ENCODE measurements at regions not wholly inside any gene's neighbourhood (a gene's known extent, or its start where the extent isn't known, plus 50 kb on each side); places are given as distances from the start of the nearest gene placed in this dataset.

DNA sequence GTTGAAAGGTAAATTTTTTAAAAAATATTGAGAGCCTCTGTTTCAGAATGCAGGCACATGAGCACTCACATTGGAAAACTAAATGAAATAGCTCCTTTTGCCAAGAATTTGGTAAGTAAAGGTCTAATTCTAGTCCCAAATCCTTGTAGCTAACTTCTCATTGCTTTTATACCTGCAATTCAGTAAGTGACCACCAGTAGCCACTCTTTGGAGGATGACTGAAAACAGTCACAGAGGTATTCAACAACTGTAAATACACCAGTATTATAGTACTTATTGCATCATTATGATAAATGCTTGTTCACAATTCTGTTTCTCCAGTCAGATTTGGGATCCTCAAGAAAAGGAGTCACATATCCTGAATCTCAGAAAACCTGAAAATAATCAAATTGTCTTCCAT is 562.4 kb upstream of the CDH11 start:
- Mint-ChIP-seq H3K27me3 (no peaks in the 10 kb centered on the region), H3K27ac (no peak overlapping the region), H3K4me3 (no peak overlapping the region), H3K9me3 (peaks cover 0 to 31% (median 9%) of the 10 kb centered on the region in 7 donors), H3K36me3 (no peaks in the 10 kb centered on the region), H3K4me1 (no peaks in the 10 kb centered on the region)
- ATAC-seq (ENCODE audit: low read depth in 2 of 2) (no peak), DNase-seq (no peak)

DNA sequence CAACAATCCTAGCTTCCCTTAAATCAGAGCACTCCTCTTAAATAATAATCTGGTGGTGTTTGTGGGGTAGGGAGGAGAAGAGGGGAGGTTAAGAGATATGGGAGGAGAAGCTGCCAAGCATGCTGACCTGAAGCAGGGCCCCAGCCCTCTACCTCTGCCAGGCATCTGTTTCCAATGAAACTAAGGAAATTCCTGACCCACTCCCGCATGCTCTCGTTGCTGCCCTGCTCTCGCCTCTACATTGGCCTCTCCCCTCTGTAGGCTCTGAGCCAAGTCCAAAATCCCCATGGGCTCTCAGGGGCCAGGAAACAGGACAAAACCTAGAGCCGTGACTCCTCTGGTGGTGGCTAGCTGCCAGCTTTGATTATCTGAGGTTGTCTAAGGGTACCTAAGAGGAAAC is 559.5 kb upstream of the CDH11 start:
- H3K4me3 Mint-ChIP-seq = no peak overlapping the region

DNA sequence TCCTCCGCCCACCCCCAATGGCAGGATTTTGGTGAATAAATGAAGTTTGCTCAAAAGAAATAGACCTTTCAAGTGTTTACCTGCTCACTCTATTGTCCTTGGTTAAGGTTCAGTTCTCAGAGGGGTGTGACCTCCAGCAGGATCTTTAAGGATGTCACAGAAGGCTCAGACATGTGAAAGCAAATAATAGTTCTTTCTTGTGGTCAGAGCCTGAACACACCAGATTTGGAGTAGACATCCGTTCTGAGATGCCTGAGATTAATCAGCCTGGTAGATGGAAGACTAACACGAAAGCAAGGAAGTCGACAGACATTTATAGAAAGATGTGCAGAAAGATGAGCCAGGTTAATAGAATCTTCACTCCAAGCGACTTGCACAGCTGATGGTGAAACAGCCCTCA is 557.9 kb upstream of the CDH11 start:
- ATAC-seq (ENCODE audit: low read depth in 2 of 2) (no peak), DNase-seq (no peak)
- Mint-ChIP-seq H3K27ac (no peak overlapping the region), H3K9me3 (peaks cover 0 to 23% (median 6%) of the 10 kb centered on the region in 7 donors), H3K27me3 (no peaks in the 10 kb centered on the region), H3K36me3 (no peaks in the 10 kb centered on the region), H3K4me1 (no peaks in the 10 kb centered on the region), H3K4me3 (no peak overlapping the region)

More for the DNA sequence above, 559.5 kb upstream of the CDH11 start:
- no peak for DNase-seq
- Mint-ChIP-seq H3K36me3 (no peaks in the 10 kb centered on the region), H3K27ac (no peak overlapping the region), H3K4me1 (no peaks in the 10 kb centered on the region), H3K27me3 (no peaks in the 10 kb centered on the region), H3K9me3 (peaks cover 0 to 27% (median 6%) of the 10 kb centered on the region in 7 donors)
- ATAC-seq (ENCODE audit: low read depth in 2 of 2) = no peak

DNA sequence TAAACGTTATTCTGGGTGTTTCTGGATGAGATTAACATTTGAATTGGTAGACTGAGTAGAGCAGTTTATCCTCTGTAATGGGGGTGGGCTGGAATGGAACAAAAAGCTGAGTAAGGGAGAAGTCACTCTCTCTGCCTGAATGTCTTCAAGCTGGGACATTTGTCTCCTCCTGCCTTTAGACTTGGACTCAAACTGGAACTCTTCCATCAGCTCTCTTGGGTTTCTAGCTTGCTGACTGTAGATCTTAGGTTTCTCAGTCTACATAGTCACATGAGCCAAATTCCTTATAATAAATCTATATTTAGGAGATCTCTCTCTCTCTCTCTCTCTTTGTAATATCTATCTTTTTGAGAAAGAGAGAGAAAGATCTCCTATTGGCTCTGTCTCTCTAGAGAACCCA is 553.3 kb upstream of the CDH11 start:
- Mint-ChIP-seq H3K9me3 (peaks cover 0 to 13% (median 5%) of the 10 kb centered on the region in 7 donors), H3K4me1 (no peaks in the 10 kb centered on the region), H3K36me3 (no peaks in the 10 kb centered on the region), H3K4me3 (no peak overlapping the region), H3K27me3 (no peaks in the 10 kb centered on the region), H3K27ac (no peak overlapping the region)
- no peak for DNase-seq
- ATAC-seq (ENCODE audit: low read depth in 2 of 2) = no peak

DNA sequence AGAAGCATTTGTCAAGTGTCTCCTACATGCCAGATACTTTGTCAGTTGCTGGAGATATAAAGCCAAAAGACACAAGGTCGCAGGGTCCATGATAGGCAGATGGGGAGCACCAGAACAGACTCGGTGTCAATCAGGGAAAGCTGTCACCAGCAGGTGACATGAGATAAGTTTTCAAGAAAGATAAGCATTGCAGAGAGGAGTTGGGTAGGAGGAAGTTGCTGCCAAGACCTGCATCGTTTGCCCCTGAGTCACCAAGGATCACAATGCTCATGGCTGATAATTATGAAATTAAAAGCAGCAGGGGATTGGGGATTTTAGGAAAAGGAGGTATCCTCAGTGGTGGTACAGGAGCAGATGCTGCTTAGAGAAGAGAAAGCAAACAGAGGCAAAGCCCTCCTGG is 551.1 kb upstream of the CDH11 start:
- DNase-seq (no peak), ATAC-seq (ENCODE audit: low read depth in 2 of 2) (no peak)
- Mint-ChIP-seq H3K4me1 (no peaks in the 10 kb centered on the region), H3K9me3 (peaks cover 0 to 13% (median 2%) of the 10 kb centered on the region in 7 donors), H3K4me3 (no peak overlapping the region), H3K36me3 (no peaks in the 10 kb centered on the region), H3K27ac (no peak overlapping the region), H3K27me3 (no peaks in the 10 kb centered on the region)

DNA sequence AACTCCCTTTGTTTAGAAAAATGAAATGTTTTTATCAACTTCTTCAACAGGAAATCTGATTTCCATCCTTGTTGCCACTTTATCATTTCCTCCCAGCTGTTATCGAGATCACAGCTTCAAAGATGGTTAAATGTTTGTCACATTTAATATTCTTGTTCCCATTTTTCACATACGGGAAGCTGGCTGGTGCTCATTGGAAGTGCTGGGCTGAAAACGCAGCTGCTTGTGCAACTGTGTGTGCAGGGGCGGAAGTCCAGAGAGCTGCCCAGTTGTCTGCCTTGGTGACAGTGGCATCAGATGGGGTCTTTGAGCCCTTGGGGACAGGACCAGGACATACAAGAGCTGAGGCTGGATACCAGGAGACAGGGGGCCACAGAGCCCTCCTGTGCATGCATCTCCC is 549.2 kb upstream of the CDH11 start:
- DNase-seq (no peak), ATAC-seq (ENCODE audit: low read depth in 2 of 2) (no peak)
- no peaks in the 10 kb centered on the region for H3K36me3 Mint-ChIP-seq
- H3K9me3 Mint-ChIP-seq = peaks cover 0 to 13% (median 2%) of the 10 kb centered on the region in 7 donors
- peak overlapping the region in 1 of 8 donors; percentile 13 for H3K4me3 Mint-ChIP-seq
- no peaks in the 10 kb centered on the region for H3K4me1 Mint-ChIP-seq
- no peak overlapping the region for H3K27ac Mint-ChIP-seq
- no peaks in the 10 kb centered on the region for H3K27me3 Mint-ChIP-seq

DNA sequence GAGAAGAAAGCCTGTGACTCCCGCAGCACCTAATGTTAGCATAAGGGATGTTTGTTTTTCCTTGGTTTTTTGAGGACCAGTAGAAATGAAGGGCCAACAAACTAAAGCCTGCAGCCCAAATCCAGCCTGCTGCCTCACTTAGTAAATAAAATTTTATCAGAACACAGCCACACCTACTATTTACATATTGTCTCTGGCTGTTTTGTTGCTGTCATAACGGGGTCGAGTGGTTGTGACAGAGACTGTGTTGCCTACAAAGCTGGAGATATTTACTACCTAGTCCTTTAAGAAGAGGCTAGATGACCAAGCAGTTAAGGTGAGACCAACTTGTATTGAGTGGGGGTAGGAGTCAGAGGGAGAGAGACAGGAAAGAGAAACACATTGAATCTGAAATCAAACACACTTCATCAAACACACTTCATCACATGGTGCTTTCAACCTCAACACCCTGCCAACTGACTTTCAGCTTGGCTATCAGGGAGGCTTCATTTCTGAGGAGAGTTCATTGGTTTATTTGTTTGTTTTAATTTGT is 546.3 kb upstream of the CDH11 start:
- ATAC-seq (ENCODE audit: low read depth in 2 of 2) (no peak), DNase-seq (no peak)
- peaks cover 0 to 25% (median 1%) of the 10 kb centered on the region in 7 donors for H3K9me3 Mint-ChIP-seq
- no peak overlapping the region for H3K4me3 Mint-ChIP-seq
- H3K36me3 Mint-ChIP-seq = no peaks in the 10 kb centered on the region
- H3K27me3 Mint-ChIP-seq = no peaks in the 10 kb centered on the region
- no peak overlapping the region for H3K27ac Mint-ChIP-seq
- no peaks in the 10 kb centered on the region for H3K4me1 Mint-ChIP-seq

DNA sequence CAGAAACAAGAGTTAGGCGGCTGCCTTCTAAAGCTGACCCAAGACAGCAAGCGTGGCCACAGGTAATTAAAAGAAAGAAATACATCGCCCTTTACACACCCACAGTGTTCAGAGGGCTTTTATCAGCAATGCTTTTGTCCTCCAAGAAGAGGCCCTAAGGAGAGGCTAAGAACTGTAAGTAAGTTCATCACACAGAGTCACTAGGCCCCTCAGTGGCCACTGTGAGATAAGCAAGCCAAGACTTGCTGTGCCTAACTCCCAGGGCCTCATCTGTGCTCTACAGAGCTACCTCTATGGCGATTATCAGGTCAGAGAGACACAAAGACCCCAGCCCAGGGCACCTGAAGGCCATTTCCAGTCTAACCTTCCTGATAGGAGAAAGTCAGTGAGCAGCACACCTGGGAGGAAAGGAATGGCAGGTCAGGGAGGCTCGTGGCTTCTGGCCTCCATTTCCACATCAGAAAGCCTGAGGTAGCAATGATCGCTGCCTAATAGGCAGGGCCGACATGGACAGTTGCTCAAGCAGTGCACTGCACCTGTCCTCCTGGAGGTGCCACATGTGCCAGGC is 545.2 kb upstream of the CDH11 start:
- Mint-ChIP-seq H3K27ac (no peak overlapping the region), H3K36me3 (no peaks in the 10 kb centered on the region)

DNA sequence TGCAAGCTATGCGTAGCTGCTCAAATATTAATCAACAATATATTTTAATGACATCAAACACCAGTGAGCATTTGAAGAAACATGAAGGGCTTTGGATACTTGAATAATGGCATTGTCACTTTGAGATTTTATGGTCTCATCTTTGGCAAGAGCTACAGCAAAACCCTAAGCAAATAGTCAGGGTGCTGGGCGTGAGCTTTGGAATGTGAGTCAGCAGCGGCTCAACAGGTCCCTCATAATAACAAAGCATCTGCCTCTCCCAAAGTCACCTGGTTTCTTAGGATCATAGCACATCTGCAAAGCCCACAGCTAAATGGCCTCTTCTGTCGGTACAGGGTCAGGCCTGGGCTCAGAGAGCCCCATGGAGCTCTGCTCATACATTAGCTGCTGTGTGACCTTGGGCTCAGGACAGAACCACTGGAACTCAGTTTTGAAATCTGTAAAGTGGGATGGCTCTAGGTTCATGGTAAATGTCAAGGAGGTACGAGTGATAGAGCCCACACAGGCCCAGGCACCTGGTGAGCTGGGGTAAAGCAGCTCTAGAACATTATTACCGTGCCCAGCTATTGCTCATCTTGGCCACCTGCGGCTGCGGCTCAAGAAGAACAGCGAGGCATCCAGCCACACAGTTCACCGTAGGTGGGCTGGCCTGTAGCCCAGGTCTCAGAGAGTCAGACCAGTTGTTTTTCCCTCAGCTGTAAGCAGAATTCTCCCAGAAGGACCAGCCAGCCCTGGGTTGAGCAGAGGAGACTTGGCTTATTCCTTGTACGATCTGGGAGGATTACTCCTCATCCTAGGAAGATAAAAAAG is 544.5 kb upstream of the CDH11 start:
- Mint-ChIP-seq H3K27ac (peak overlapping the region in 1 of 6 donors; percentile 73), H3K36me3 (no peaks in the 10 kb centered on the region), H3K9me3 (peaks cover 0 to 12% (median 0%) of the 10 kb centered on the region in 7 donors), H3K27me3 (no peaks in the 10 kb centered on the region), H3K4me3 (no peak overlapping the region), H3K4me1 (no peaks in the 10 kb centered on the region)
- DNase-seq (no peak), ATAC-seq (ENCODE audit: low read depth in 2 of 2) (no peak)

More for the DNA sequence above, 545.2 kb upstream of the CDH11 start:
- Mint-ChIP-seq H3K4me1 (no peaks in the 10 kb centered on the region), H3K9me3 (peaks cover 0 to 16% (median 0%) of the 10 kb centered on the region in 7 donors), H3K4me3 (no peak overlapping the region), H3K27me3 (no peaks in the 10 kb centered on the region)
- DNase-seq (no peak), ATAC-seq (ENCODE audit: low read depth in 2 of 2) (no peak)

DNA sequence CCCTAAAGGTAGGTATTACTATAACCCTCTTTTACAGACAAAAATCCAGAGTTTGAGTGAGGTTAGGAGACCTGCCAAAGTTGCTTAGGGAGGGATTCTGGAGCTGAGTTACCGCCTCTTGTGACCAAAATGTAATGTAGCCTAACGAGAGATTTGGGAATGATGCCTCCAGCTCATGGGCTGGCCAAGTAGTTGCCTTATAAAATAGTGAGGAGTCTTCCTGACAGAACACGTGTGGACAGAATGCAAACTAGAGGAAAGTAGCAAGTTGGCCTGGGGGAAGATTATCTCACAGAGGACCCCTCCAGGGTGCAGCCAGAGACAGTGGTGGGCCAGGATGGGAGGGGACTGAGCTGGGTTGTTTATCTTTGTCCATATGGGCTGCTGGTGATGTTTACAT is 543.7 kb upstream of the CDH11 start:
- no peak for ATAC-seq (ENCODE audit: low read depth in 2 of 2)
- H3K27me3 Mint-ChIP-seq = peaks cover 0 to 6% (median 0%) of the 10 kb centered on the region in 3 donors
- peaks cover 0 to 12% (median 0%) of the 10 kb centered on the region in 7 donors for H3K9me3 Mint-ChIP-seq
- H3K4me3 Mint-ChIP-seq = no peak overlapping the region
- H3K36me3 Mint-ChIP-seq = no peaks in the 10 kb centered on the region
- no peaks in the 10 kb centered on the region for H3K4me1 Mint-ChIP-seq
- H3K27ac Mint-ChIP-seq = no peak overlapping the region
- DNase-seq = no peak

DNA sequence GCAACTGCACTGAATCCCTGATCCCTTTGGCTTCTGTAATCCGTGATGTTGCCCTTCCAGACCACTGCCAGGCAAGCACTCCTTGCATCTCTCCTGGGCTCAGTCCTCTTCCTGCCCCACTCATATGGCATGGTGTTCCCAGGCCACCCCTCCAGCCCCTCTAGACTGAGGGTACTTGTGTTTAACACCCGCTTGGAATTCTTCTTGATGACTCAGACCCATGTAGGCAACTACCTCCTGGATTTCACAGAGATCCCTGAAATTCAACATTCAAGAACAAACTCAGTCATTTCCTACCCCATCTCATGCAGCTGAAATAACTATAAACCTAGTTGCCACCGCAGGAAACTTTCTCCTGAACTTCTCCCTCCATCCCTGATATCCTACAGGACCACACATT is 541.9 kb upstream of the CDH11 start:
- Mint-ChIP-seq H3K4me1 (no peaks in the 10 kb centered on the region), H3K4me3 (no peak overlapping the region), H3K36me3 (no peaks in the 10 kb centered on the region), H3K9me3 (peaks cover 0 to 12% (median 0%) of the 10 kb centered on the region in 7 donors), H3K27me3 (peaks cover 0 to 13% (median 2%) of the 10 kb centered on the region in 3 donors), H3K27ac (no peak overlapping the region)
- ATAC-seq (ENCODE audit: low read depth in 2 of 2) (no peak), DNase-seq (no peak)

DNA sequence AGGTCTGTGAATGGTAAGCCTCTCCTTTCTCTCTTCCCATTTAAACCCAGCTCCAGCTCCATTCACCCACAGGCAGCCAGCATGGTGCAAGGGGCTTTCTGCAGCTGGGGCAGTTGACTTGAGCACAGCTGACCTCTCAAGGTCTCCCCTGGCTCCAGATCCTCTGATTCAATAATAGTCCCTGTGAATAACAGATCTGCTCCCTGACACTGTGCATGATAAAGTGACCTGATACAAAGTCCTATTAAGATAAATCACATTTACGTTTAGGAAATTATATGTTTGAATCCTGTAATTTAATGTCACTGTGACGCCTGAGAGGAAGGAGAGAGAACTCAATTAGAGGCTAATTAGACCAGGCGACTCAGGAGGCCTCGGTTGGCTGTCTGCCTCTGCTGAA is 540.4 kb upstream of the CDH11 start:
- ATAC-seq (ENCODE audit: low read depth in 2 of 2) (no peak), DNase-seq (no peak)
- no peak overlapping the region for H3K4me3 Mint-ChIP-seq
- H3K9me3 Mint-ChIP-seq = peaks cover 0 to 15% (median 2%) of the 10 kb centered on the region in 7 donors
- H3K27ac Mint-ChIP-seq = no peak overlapping the region
- peaks cover 0 to 17% (median 6%) of the 10 kb centered on the region in 3 donors for H3K27me3 Mint-ChIP-seq
- no peaks in the 10 kb centered on the region for H3K4me1 Mint-ChIP-seq
- H3K36me3 Mint-ChIP-seq = no peaks in the 10 kb centered on the region

DNA sequence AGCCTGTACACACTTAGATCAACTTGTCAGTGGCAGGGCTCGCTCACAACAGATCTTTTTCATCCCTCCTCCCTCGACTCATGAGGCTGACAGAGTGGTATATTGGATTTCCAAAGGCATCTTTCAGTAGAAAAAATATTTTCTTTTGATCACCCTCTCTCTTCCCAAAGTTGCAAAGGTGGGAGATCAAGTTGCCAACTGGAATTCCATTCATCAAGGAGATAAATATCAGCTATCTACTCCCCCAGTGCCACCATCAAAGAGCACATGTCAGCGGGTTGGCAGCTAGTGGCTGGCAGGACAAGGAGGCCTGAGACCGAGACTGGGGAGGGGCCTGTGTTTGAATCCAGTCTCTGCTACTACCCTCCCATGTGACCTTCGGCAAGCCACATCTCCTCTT is 539.7 kb upstream of the CDH11 start:
- Mint-ChIP-seq H3K27me3 (peaks cover 0 to 17% (median 6%) of the 10 kb centered on the region in 3 donors), H3K4me1 (no peaks in the 10 kb centered on the region), H3K36me3 (no peaks in the 10 kb centered on the region), H3K27ac (no peak overlapping the region), H3K9me3 (peaks cover 0 to 15% (median 2%) of the 10 kb centered on the region in 7 donors), H3K4me3 (no peak overlapping the region)
- no peak for ATAC-seq (ENCODE audit: low read depth in 2 of 2)
- DNase-seq = no peak

DNA sequence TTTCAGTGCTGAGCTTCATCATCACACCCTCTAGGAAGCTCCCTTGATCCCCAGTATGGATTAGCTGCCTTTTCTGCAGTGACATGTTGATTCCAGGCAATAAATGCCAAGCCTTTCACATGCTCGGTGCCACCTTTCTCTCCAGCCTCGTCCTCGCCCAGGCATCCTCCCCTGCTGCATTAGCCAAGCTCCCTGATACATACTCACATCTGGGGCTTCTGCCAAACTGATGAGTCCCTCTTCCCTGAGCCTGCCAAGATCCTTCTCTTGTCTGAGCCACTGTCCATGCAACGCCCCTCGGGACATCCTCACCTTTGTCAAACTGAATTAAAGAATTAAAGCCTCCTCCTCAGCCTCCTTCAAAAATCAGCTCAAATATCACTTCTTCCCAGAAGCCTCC is 538.5 kb upstream of the CDH11 start:
- DNase-seq (no peak), ATAC-seq (ENCODE audit: low read depth in 2 of 2) (no peak)
- H3K9me3 Mint-ChIP-seq = peaks cover 0 to 12% (median 2%) of the 10 kb centered on the region in 7 donors
- no peaks in the 10 kb centered on the region for H3K4me1 Mint-ChIP-seq
- H3K4me3 Mint-ChIP-seq = peak overlapping the region in 1 of 8 donors; percentile 37
- H3K36me3 Mint-ChIP-seq = no peaks in the 10 kb centered on the region
- peaks cover 0 to 17% (median 6%) of the 10 kb centered on the region in 3 donors for H3K27me3 Mint-ChIP-seq
- no peak overlapping the region for H3K27ac Mint-ChIP-seq

Measured in naive B cell (primary cell).